ENCODE measurements at regions not wholly inside any gene's neighbourhood (a gene's known extent, or its start where the extent isn't known, plus 50 kb on each side); places are given as distances from the start of the nearest gene placed in this dataset.
"Not testable (repeated sequence)": the region's sequence is repeated elsewhere in the genome, so short reads cannot be mapped to it uniquely, and the experiment has no call there.

DNA sequence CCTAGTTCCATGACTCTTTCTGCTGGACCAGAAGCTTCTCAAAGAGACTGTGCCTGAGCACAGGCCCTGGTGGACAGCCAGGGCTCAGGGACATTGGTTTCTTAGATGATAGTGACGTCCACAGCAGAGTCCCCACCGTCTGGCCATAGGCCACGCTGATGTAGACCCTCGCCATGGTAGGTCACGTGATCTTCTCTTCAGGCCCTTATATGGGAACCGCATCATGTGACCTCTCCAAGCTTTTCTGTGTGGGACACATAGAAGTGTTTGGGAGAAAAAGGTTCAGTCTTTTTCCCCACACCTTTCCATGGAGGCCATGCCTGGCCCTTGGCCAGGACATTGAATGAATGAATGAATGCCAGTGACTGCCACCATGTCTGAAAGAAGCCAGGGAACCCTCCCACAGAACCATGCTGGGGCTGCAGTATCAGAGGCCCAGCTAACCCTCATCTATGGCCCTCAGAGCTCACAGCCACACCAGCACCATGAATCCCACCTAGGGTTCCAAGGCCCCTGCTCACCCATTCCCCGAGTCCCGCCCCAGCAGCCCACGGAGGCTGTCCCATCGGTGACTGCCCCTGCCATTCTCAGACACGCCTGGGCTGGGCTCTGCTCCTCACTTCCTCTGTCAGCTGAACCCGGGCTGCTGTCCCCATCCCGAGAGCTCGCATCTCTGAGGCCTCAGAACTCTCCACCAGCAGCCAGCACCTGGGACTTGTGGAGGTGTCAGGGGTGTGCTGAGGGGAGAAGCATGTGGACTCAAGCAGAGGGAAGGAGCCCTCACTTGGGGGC lies 292.1 kb downstream of the ADGRD1 start:
- TF ChIP-seq, protein P1, sequence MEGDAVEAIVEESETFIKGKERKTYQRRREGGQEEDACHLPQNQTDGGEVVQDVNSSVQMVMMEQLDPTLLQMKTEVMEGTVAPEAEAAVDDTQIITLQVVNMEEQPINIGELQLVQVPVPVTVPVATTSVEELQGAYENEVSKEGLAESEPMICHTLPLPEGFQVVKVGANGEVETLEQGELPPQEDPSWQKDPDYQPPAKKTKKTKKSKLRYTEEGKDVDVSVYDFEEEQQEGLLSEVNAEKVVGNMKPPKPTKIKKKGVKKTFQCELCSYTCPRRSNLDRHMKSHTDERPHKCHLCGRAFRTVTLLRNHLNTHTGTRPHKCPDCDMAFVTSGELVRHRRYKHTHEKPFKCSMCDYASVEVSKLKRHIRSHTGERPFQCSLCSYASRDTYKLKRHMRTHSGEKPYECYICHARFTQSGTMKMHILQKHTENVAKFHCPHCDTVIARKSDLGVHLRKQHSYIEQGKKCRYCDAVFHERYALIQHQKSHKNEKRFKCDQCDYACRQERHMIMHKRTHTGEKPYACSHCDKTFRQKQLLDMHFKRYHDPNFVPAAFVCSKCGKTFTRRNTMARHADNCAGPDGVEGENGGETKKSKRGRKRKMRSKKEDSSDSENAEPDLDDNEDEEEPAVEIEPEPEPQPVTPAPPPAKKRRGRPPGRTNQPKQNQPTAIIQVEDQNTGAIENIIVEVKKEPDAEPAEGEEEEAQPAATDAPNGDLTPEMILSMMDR (IDR thresholded peaks at IDR 0.05) = no peak
- no peak overlapping the region for H3K27ac Mint-ChIP-seq (ENCODE audit: unreplicated experiment)
- no peaks in the 10 kb centered on the region for H3K4me1 Mint-ChIP-seq (ENCODE audit: unreplicated experiment)
- no peaks in the 10 kb centered on the region for H3K36me3 Mint-ChIP-seq (ENCODE audit: unreplicated experiment)
- no peaks in the 10 kb centered on the region for H3K9me3 Mint-ChIP-seq (ENCODE audit: unreplicated experiment)
- H3K27me3 Mint-ChIP-seq (ENCODE audit: unreplicated experiment) = no peaks in the 10 kb centered on the region
- no peak overlapping the region for H3K4me3 Mint-ChIP-seq (ENCODE audit: unreplicated experiment)
- no peak for DNase-seq (ENCODE audit: extremely low spot score, unreplicated experiment)

DNA sequence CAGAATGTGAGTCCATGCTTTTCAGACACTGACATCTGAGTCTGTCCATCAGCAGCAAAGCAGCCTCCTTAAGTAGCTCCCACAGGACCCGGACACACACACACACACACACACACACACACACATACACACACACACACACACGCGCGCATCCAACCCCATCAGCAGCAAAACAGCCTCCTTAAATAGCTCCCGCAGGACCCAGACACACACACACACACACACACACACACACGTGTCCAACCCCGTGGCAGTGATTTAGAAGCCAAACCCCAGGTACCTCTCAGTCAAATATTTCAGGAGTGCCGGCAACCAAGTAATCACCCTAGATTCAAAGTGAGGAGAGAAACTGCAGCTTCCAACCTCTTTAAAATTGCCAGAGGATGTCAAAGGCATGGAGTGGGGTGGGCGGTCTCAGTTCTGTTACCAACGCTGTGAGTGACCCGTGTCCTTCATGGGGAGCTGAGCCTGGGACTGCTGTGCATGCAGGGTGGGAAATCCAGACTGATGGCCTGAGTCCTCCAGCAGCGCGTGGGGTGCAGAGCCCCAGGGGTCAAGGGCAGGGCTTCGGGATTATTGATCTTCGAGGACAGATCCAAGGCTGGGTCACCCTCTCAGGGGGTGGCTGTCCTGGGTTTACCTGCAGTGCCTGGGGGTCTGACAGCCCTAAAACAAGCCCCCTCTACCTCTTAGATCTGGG lies 293.5 kb downstream of the ADGRD1 start:
- H3K4me3 Mint-ChIP-seq (ENCODE audit: unreplicated experiment); H3K27ac Mint-ChIP-seq (ENCODE audit: unreplicated experiment); H3K27me3 Mint-ChIP-seq (ENCODE audit: unreplicated experiment); H3K4me1 Mint-ChIP-seq (ENCODE audit: unreplicated experiment); H3K9me3 Mint-ChIP-seq (ENCODE audit: unreplicated experiment); H3K36me3 Mint-ChIP-seq (ENCODE audit: unreplicated experiment); DNase-seq (ENCODE audit: extremely low spot score, unreplicated experiment): not testable (repeated sequence)

DNA sequence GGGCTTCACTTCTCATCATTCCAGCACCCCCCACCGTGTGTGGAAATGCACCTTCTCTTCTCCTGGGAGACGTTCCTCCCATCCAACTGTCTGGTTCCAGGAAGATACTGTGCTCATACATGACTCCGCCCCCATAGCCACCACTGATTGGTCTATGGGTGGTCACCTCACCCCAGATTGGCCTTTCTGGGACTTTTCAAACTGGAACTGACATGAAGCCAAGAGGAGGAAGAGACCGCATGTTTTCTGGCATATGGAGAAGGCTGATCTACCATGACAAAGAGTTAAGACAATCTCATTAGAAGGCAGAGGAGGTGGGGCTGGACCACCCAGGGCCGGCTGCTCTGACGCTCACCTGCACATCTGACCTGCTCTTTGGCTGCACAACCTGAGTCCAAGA lies 294.2 kb downstream of the ADGRD1 start:
- H3K4me3 Mint-ChIP-seq (ENCODE audit: unreplicated experiment); H3K9me3 Mint-ChIP-seq (ENCODE audit: unreplicated experiment); H3K27ac Mint-ChIP-seq (ENCODE audit: unreplicated experiment); H3K4me1 Mint-ChIP-seq (ENCODE audit: unreplicated experiment); H3K27me3 Mint-ChIP-seq (ENCODE audit: unreplicated experiment); DNase-seq (ENCODE audit: extremely low spot score, unreplicated experiment); H3K36me3 Mint-ChIP-seq (ENCODE audit: unreplicated experiment): not testable (repeated sequence)

DNA sequence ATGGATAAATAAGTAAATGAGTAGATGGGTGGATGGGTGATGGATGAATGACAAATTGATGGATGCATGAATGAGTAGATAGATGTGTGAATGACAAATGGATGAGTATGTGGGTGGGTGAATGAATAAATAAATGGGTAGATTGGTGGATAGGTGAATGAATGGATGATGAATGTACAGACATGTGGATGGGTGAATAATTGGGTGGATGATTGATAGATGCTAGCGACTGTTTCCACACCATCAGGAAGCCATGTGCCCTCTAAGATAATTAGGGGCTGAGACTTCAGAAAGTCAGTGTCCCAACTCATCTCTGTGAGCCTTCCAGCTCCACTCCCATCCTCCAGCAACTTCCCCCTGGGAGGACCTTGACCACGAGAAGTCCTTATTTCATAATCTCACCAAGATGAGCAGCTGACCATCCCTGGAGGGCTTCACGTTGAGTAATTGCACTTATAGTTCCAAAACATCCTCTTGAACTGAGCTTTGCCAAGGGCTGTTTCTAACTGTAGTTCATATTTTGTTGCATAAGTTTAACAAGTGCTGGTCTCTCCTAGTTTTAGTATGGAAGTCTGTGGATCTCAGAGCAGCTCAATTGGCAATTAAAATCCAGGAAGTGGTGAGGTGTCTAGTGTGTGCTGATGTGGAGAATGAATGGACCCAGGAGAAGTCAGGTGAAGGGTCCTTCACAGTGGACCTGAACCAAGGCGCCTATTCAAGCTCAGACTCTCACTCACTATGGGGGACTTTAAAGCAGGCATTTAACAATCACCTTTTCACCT lies 295.7 kb downstream of the ADGRD1 start:
- Mint-ChIP-seq H3K4me1 (ENCODE audit: unreplicated experiment) (no peaks in the 10 kb centered on the region), H3K36me3 (ENCODE audit: unreplicated experiment) (no peaks in the 10 kb centered on the region), H3K4me3 (ENCODE audit: unreplicated experiment) (no peak overlapping the region), H3K27ac (ENCODE audit: unreplicated experiment) (no peak overlapping the region), H3K9me3 (ENCODE audit: unreplicated experiment) (no peaks in the 10 kb centered on the region), H3K27me3 (ENCODE audit: unreplicated experiment) (no peaks in the 10 kb centered on the region)
- TF ChIP-seq, protein P1 (IDR thresholded peaks at IDR 0.05) = no peak
- no peak for DNase-seq (ENCODE audit: extremely low spot score, unreplicated experiment)

DNA sequence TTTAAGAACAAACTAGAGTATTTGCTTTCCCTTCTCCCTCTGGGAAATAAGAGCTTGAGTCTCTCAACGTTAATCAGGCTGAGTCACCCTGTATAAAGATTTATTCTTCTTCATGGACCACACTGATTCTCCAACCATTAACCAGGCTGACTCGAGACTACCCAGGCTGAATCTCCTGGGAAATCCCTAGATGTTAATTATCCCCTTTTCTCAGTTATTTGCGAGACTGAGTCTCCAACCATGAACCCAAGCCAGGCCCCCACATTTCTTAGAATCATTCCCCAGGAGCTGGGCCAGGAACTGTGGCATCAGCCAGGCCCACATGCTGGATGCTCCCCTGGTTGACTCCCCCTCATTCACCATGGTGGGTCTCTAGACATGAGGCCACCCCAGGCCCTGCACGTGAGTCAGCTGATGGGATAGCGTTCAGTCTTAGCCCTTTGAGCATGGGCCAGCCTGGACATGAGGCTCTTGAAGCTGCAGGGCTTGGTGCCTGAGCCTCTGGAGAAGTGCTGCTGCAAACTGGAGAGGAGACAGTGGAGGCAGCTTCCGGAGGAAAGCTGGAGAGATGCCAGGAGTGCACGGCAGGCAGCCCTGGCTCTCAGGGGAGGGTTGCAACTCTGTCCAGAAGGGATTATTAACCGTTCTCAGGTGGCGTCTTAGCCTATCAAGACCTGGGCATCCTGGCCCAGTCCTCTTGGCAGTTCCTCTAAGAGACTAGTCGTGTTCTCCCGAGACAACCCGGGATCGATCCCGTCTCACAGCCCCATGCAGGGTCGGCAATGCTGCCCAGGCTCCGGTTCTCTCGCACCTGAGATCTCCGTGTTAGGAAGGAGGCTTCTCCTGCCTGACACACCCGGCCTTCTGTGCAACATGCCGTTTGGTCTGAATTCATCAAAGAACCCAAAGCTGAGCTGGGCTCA lies 296.6 kb downstream of the ADGRD1 start:
- H3K4me1 Mint-ChIP-seq (ENCODE audit: unreplicated experiment) = no peaks in the 10 kb centered on the region
- TF ChIP-seq, protein P1 (IDR thresholded peaks at IDR 0.05) = no peak
- DNase-seq (ENCODE audit: extremely low spot score, unreplicated experiment) = no peak
- no peaks in the 10 kb centered on the region for H3K9me3 Mint-ChIP-seq (ENCODE audit: unreplicated experiment)
- H3K4me3 Mint-ChIP-seq (ENCODE audit: unreplicated experiment) = no peak overlapping the region
- H3K27me3 Mint-ChIP-seq (ENCODE audit: unreplicated experiment) = no peaks in the 10 kb centered on the region
- H3K27ac Mint-ChIP-seq (ENCODE audit: unreplicated experiment) = no peak overlapping the region
- no peaks in the 10 kb centered on the region for H3K36me3 Mint-ChIP-seq (ENCODE audit: unreplicated experiment)
